ENCODE measurements at regions not wholly inside any gene's neighbourhood (a gene's known extent, or its start where the extent isn't known, plus 50 kb on each side); places are given as distances from the start of the nearest gene placed in this dataset.
A peak's percentile ranks its signal among the peaks of the same experiment; 100 is the strongest.
"Not testable (repeated sequence)": the region's sequence is repeated elsewhere in the genome, so short reads cannot be mapped to it uniquely, and the experiment has no call there.

DNA sequence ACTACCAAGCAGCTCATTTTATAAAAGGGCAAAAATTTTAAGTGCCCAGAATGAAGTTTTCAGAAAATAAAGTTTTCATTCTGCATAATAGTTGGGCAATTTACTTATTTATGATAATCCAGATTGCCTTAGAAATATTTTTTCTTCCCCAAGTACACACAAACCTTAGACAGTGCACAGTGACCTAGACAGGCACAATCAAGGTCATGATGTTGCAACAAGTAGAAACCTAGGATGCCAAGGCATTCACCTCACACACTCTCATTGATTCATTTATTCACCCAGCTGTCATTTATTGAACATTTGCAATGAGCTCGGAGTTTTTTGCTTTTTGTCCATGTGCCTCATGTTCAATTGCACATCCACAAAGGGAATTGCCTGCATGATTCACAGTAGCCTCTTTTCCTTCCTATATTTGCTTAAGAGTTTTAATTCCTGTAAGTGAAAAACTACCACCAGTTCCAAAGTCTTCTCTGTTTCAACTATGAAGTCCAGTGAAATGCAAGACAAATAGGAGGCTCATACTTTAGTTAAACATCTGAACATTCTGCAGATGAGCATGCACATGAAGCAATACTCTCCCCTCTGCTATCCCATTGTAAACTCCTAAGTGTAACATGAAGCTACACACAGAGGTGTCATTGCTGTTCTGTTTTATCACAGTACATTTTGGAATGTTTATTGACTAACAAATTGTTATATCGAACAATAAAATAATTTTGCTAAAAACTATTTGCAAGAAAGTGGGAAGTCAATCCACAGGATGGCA, 122.9 kb downstream of the HINT1 start:
- H3K27ac Mint-ChIP-seq = no peak overlapping the region
- H3K4me1 Mint-ChIP-seq (ENCODE audit: low read depth in 2 of 2) = no peaks in the 10 kb centered on the region
- DNase-seq (ENCODE audit: low spot score) (no peak), ATAC-seq (no peak)
- H3K4me3 Mint-ChIP-seq = no peak overlapping the region
- H3K36me3 Mint-ChIP-seq = no peaks in the 10 kb centered on the region
- peaks cover 0 to 9% of the 10 kb centered on the region in 2 donors for H3K27me3 Mint-ChIP-seq
- H3K9me3 Mint-ChIP-seq = no peaks in the 10 kb centered on the region

- Mint-ChIP-seq H3K4me3 (no peak overlapping the region), H3K27ac (no peak overlapping the region), H3K27me3 (peaks cover 4 to 21% of the 10 kb centered on the region in 2 donors), H3K4me1 (ENCODE audit: low read depth in 2 of 2) (no peaks in the 10 kb centered on the region), H3K9me3 (no peaks in the 10 kb centered on the region), H3K36me3 (no peaks in the 10 kb centered on the region)
- ATAC-seq = no peak
- DNase-seq (ENCODE audit: low spot score) = no peak
Observed at GRCh38 chr5:131023498-131023865, 141.6 kb downstream of the HINT1 start.

GRCh38 chr5:131022811-131023497, 142.1 kb downstream of the HINT1 start:
- DNase-seq (ENCODE audit: low spot score) (no peak), ATAC-seq (no peak)
- Mint-ChIP-seq H3K27ac (no peak overlapping the region), H3K9me3 (no peaks in the 10 kb centered on the region), H3K4me3 (no peak overlapping the region), H3K4me1 (ENCODE audit: low read depth in 2 of 2) (no peaks in the 10 kb centered on the region), H3K27me3 (peaks cover 4 to 21% of the 10 kb centered on the region in 2 donors), H3K36me3 (no peaks in the 10 kb centered on the region)

DNA sequence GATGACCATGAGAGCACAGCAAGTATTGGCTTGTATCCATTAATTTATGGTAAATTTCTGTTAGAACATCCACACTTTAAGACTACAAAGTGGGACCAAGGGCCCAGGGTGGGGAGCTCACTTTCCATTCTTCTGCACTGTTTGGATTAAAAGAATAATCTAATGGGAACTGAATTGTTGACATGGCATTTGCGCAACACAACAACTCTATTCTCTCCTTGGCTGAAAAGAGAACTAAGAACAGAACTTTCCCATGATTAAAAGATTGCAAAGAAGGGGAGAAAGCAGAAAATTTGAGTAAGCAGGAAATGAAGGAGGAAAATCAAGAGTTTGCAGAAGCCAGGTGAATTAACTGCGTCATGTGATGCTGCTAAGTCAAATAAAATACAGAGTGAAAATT, 143.4 kb downstream of the HINT1 start:
- no peak for DNase-seq (ENCODE audit: low spot score)
- H3K4me1 Mint-ChIP-seq (ENCODE audit: low read depth in 2 of 2) = no peaks in the 10 kb centered on the region
- H3K4me3 Mint-ChIP-seq = no peak overlapping the region
- no peaks in the 10 kb centered on the region for H3K9me3 Mint-ChIP-seq
- H3K27me3 Mint-ChIP-seq = peaks cover 10 to 28% of the 10 kb centered on the region in 2 donors
- no peaks in the 10 kb centered on the region for H3K36me3 Mint-ChIP-seq
- no peak for ATAC-seq
- no peak overlapping the region for H3K27ac Mint-ChIP-seq

- DNase-seq (ENCODE audit: low spot score) = no peak
- Mint-ChIP-seq H3K4me3 (no peak overlapping the region), H3K27ac (no peak overlapping the region), H3K27me3 (peaks cover 10 to 32% of the 10 kb centered on the region in 2 donors), H3K4me1 (ENCODE audit: low read depth in 2 of 2) (no peaks in the 10 kb centered on the region), H3K36me3 (no peaks in the 10 kb centered on the region), H3K9me3 (no peaks in the 10 kb centered on the region)
- ATAC-seq = no peak
Observed at GRCh38 chr5:131019601-131020315, 145.3 kb downstream of the HINT1 start.

DNA sequence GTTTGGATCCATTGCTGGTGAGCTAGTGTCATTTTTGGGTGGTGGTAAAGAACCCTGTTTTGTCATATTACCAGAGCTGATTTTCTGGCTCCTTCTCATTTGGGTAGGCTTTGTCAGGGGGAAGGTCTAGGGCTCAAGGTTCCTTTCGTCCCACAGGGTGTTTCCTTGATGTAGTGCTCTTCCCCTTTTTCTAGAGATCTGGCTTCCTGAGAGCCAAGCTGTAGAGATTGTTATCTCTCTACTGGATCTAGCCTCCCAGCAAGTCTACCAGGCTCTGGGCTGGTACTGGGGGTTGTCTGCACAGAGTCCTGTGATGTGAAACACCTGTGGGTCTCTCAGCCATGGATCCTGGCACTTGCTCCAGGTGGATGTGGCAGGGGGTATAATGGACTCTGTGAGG, 145.9 kb downstream of the HINT1 start:
- H3K27ac Mint-ChIP-seq = no peak overlapping the region
- H3K4me3 Mint-ChIP-seq = no peak overlapping the region
- peaks cover 10 to 31% of the 10 kb centered on the region in 2 donors for H3K27me3 Mint-ChIP-seq
- no peaks in the 10 kb centered on the region for H3K4me1 Mint-ChIP-seq (ENCODE audit: low read depth in 2 of 2)
- H3K9me3 Mint-ChIP-seq = no peaks in the 10 kb centered on the region
- ATAC-seq = no peak
- H3K36me3 Mint-ChIP-seq = no peaks in the 10 kb centered on the region
- DNase-seq (ENCODE audit: low spot score) = no peak

- H3K9me3 Mint-ChIP-seq = no peaks in the 10 kb centered on the region
- H3K4me3 Mint-ChIP-seq = no peak overlapping the region
- DNase-seq (ENCODE audit: low spot score) (no peak), ATAC-seq (no peak)
- no peaks in the 10 kb centered on the region for H3K36me3 Mint-ChIP-seq
- H3K27me3 Mint-ChIP-seq = peaks cover 12 to 39% of the 10 kb centered on the region in 2 donors
- H3K4me1 Mint-ChIP-seq (ENCODE audit: low read depth in 2 of 2) = no peaks in the 10 kb centered on the region
- no peak overlapping the region for H3K27ac Mint-ChIP-seq
Observed at GRCh38 chr5:131008329-131008728, 156.7 kb downstream of the HINT1 start.

GRCh38 chr5:131005963-131006684, 158.9 kb downstream of the HINT1 start:
- no peak overlapping the region for H3K4me3 Mint-ChIP-seq
- peak in 1 of 2 donors; percentile 43 for ATAC-seq

DNA sequence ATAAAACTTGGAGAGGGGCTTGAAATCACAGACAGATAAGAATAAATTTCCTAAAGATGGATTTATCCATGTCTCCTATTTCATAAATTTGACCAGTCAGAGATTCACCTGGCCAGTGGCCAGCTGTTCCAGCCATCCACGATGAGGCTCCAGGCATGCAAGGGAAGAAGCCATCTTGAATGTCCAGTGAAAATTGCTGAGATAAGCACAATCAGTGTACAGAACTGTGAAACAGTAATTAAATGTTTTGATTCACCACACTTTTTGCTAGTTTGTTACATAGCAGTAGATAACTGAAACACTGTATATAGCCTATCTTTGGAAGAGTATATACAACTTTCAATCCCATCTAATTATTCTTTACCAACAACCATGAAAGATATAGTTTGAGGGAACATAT, 163.5 kb downstream of the HINT1 start:
- Mint-ChIP-seq H3K36me3 (no peaks in the 10 kb centered on the region), H3K27ac (no peak overlapping the region), H3K27me3 (peaks cover 2 to 18% of the 10 kb centered on the region in 2 donors), H3K4me3 (no peak overlapping the region), H3K9me3 (no peaks in the 10 kb centered on the region), H3K4me1 (ENCODE audit: low read depth in 2 of 2) (no peaks in the 10 kb centered on the region)
- no peak for ATAC-seq
- no peak for DNase-seq (ENCODE audit: low spot score)

More at GRCh38 chr5:131005963-131006684, 158.9 kb downstream of the HINT1 start:
- Mint-ChIP-seq H3K4me1 (ENCODE audit: low read depth in 2 of 2) (no peaks in the 10 kb centered on the region), H3K27ac (no peak overlapping the region), H3K9me3 (no peaks in the 10 kb centered on the region), H3K27me3 (peaks cover 8 to 43% of the 10 kb centered on the region in 2 donors), H3K36me3 (no peaks in the 10 kb centered on the region)
- no peak for DNase-seq (ENCODE audit: low spot score)

DNA sequence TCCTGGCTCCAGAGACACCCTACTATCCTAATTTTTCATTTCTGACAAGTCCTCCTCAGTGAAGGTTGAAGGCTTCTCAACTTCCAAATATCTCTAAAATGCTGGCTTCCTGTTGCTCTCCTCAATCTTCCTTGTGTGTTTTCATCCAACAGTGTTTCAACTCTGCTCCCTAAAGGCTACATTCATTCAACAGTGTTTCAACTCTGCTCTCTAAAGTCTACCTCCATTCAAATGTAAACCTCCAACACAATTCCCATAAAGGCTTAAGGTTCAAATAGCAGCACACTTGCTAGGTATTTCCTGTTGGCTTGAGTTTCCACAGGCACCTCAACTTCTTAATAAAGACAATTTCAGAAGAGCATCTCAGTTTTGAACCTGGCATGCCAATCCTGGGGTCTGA, 164.8 kb downstream of the HINT1 start:
- H3K27ac Mint-ChIP-seq = no peak overlapping the region
- no peaks in the 10 kb centered on the region for H3K36me3 Mint-ChIP-seq
- H3K4me1 Mint-ChIP-seq (ENCODE audit: low read depth in 2 of 2) = no peaks in the 10 kb centered on the region
- no peak overlapping the region for H3K4me3 Mint-ChIP-seq
- ATAC-seq = no peak
- no peaks in the 10 kb centered on the region for H3K9me3 Mint-ChIP-seq
- peaks cover 2 to 16% of the 10 kb centered on the region in 2 donors for H3K27me3 Mint-ChIP-seq
- DNase-seq (ENCODE audit: low spot score) = no peak

DNA sequence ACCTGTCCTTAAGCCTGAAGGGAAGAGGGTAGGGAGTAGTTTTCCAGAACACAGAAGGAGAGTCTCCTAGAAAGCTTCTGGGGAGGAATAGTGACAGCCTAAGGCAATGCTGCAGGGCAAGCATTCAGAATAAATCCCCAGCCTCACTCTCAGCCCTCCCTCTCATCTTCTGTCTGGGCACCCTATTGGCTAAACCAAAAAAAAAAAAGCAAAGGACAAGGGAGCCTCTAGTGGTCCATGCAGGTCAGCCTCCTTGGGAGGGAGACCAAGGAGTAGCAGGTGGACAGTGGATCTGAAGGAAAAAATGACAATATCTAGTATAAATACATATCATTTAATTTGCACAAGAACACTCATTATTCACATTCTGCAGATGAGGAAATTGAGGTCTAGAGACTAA, 168.3 kb downstream of the HINT1 start:
- not testable (repeated sequence) for H3K27ac Mint-ChIP-seq; H3K4me3 Mint-ChIP-seq; H3K4me1 Mint-ChIP-seq (ENCODE audit: low read depth in 2 of 2); ATAC-seq; H3K36me3 Mint-ChIP-seq; DNase-seq (ENCODE audit: low spot score); H3K9me3 Mint-ChIP-seq
- H3K27me3 Mint-ChIP-seq = peaks cover 11 to 36% of the 10 kb centered on the region in 2 donors

DNA sequence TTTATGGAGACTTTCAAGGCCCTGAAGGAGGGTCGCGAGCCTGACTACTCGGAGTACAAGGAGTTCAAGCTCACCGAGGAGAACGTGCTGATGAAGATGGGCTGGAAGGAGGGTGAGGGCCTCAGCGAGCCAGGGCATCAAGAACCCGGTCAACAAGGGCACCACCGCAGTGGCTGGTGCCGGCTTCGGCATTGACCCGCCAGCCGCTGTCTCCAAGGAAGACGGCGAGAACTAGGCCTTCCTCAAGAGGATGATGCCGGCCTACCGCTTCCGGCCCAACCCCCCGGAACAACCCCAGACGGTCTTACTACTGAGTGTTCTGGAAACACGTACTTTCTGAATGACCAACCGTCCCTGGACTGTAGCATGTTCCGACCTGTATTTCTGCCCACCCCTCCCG, 169.2 kb downstream of the HINT1 start:
- Mint-ChIP-seq H3K4me3 (no peak overlapping the region), H3K36me3 (no peaks in the 10 kb centered on the region)
- peak in 1 of 2 donors; percentile 48 for ATAC-seq

GRCh38 chr5:130995254-130995515, 169.9 kb downstream of the HINT1 start:
- DNase-seq (ENCODE audit: low spot score) = no peak
- Mint-ChIP-seq H3K4me3 (no peak overlapping the region), H3K9me3 (no peaks in the 10 kb centered on the region), H3K36me3 (no peaks in the 10 kb centered on the region), H3K27me3 (peaks cover 9 to 27% of the 10 kb centered on the region in 2 donors), H3K4me1 (ENCODE audit: low read depth in 2 of 2) (no peaks in the 10 kb centered on the region), H3K27ac (no peak overlapping the region)
- ATAC-seq = no peak

More for the DNA sequence above, 169.2 kb downstream of the HINT1 start:
- Mint-ChIP-seq H3K27ac (no peak overlapping the region), H3K4me1 (ENCODE audit: low read depth in 2 of 2) (no peaks in the 10 kb centered on the region), H3K27me3 (peaks cover 11 to 32% of the 10 kb centered on the region in 2 donors), H3K9me3 (no peaks in the 10 kb centered on the region)
- no peak for DNase-seq (ENCODE audit: low spot score)

Data from natural killer cell treated with Interleukin-12 subunit alpha and Interleukin-12 subunit beta and Interleukin-15 and Interleukin-18, amount 100 ng/mL, for 72 hours (primary cell).